GM21360 (cell line): ENCODE measurements at regions not wholly inside any gene's neighbourhood (a gene's known extent, or its start where the extent isn't known, plus 50 kb on each side); places are given as distances from the start of the nearest gene placed in this dataset.
"Not testable (repeated sequence)": the region's sequence is repeated elsewhere in the genome, so short reads cannot be mapped to it uniquely, and the experiment has no call there.

Experiments
- ATAC-seq: cut with Tn5 transposase; IDR thresholded peaks from one replicate; pipeline ENCODE4 v1.9.1; 2021; ENCODE audit warnings: mild to moderate bottlenecking, moderate library complexity; ENCODE audit not compliant: unreplicated experiment

DNA sequence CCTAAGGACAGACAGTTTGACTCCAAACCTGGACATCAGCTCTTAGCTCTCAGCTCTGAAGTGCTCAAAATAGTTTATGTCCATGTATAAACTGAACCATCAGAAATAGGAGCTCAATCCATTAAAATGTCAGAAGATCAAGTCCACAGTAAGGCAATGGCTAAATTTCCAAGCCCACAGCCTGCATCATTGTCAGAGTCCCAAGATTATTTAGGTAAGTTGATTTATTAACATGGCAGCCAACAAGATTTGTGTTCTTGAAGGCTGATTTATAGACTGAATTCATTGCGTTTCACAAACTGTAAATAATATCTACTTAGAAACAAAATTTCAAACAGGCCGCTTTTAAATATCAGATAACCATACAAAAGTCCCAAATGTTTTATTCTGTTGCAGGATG is 286.5 kb upstream of the ADGRL3 start:
- ATAC-seq, result no peak

DNA sequence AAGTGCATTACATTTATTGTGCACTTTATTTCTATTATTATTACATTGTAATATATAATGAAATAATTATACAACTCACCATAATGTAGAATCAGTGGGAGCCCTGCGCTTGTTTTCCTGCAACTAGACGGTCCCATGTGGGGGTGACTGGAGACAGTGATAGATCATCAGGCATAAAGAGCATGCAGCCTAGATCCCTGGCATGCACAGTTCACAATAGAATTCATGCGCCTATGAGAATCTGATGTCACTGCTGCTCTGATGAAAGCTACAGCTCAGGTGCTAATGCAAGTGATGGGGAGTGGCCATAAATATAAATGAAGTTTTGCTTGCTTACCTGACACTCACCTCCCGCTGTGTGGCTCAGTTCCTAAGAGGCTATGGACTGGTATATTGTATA is 278.4 kb upstream of the ADGRL3 start:
- not testable (repeated sequence) for ATAC-seq

DNA sequence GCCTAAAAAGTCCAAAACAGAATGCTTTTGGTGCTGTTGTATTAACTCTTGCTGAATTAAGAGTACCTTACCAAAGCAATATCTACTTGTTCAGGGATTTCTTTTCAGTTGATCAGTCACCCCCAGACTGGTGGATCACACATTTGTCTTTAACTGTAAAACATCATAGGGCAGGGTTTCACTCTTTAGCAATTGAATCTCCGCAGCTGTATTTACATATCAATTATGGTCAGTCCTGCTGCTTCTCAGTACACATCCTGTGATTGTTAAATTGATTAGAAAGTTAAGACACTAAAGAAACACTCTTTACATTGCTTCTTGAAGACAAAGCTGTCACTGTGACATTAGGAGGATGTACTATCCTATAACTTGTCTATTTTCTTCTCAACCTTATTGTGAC is 277.1 kb upstream of the ADGRL3 start:
- ATAC-seq, result no peak

DNA sequence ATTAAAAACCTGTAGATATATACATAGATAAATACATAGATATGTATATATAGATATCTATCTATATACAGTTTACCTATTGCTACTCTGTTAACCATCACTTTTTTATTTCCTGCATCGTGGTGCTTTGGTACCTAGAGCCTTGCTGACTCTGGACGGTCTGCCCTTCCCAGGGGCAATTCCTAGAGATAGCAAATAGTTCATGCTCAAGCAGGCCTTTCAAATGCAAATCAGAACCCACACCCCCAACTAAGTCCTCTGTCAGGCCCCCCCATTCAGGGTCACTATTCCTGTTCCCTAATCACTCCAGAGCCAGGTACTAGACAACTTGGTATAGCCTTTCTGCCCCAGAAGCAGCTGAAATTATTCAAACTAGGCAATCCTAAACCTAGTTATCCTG is 273.5 kb upstream of the ADGRL3 start:
- ATAC-seq, result no peak

DNA sequence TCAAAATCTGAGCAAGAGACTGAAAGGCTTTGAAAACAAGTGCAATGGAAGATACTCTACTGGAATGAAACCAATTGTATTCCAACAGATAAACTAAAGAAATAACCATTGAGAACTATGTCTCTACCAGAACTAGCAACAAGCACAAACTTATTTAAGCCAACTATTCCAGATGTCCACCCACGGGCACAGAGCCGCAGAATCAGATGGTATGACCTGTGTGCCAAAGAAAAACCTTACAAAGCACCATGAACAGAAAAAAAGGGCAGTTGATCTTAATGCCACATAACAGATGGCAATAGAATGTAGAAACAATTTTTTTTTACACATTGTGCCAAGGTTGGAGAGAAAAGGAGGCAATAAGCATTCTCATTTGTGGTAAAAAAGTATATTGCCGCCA is 269.3 kb upstream of the ADGRL3 start:
- no peak for ATAC-seq

DNA sequence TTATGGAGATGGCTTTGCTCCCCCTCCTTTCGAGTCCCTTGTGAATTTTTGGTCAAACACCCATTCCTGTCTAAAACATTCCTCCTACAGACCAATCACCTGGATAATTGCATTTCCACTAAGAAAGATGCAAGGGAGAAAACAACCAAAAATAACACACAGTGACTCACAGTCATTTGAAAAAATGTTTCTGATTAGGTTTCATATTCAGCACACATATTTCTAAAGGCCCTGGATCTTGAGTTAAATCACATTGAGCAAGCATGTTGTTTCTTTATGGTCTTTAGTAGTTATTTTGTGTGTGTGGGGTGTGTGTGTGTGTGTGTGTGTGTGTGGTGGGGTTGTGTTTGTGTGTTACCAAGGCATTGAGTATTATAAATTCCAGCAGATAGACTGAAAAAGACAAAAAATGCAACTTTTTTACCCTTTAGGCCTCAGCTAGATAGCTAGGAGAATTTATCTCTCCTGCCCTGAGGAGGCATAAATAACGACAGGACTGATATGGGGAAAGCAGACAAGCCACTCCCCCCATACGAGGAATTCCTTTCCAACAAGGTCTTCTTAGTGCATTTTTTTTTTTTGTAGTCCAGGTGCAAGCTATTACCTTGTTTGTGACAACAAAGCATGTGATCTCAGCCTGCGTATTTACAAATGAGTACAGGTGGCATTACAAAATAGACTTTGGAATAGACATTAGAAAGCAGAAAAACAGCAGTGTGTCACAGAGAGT is 265.4 kb upstream of the ADGRL3 start:
- ATAC-seq, result no peak

DNA sequence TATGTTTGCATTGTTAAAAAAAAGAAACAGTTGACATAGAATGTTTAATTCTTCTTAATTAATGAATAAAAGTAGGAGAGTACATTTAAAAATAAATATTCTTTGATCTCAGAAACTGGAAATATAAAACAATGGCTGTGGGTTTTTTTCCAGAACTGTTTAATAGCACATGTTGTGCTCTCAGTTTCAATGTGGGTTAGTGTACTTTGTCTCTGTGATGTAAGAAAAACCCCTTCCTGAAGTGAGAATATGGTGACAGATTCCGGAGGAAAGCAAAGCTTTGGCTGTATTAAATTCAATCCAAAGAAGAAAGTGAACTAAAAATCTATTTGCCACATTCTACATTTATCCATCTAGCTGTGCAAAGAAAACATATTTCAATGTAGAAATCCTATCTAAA is 261.9 kb upstream of the ADGRL3 start:
- no peak for ATAC-seq

DNA sequence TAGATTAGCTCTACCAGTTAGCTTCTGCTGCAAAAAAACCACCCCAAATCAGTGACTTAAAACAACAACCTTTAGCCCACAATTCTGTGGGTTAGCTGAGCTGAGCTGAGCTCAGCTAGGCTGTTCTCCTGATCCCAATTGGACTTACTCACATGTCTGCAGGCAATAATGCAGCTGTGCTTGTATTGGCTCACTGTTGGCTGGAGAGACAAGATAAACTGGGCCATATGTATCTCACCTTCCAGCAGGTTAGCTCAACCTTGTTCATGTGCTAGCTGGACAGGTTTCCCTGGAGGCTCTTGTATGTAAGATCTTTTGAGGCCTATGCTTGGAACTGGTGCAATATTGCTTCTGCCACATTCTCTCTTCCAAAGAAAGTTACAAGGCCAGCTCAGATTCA is 261.5 kb upstream of the ADGRL3 start:
- no peak for ATAC-seq

DNA sequence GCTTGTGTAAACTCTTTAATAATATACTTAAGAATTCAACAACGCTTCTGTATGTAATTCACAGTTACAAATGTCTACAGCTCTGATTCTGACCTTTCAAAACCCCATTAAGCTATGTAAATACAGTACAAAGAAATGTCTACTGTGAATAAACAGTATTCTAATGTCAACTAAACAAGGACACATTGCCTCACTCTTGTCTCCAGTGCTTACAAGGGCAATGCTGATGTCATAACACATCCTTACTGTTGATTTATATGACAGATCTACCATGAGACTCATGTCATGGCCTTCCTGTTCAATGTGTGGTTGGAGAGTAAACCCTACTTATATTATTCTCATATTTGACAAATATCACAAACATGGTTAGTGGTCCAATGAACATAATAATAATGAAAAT is 256.1 kb upstream of the ADGRL3 start:
- no peak for ATAC-seq

DNA sequence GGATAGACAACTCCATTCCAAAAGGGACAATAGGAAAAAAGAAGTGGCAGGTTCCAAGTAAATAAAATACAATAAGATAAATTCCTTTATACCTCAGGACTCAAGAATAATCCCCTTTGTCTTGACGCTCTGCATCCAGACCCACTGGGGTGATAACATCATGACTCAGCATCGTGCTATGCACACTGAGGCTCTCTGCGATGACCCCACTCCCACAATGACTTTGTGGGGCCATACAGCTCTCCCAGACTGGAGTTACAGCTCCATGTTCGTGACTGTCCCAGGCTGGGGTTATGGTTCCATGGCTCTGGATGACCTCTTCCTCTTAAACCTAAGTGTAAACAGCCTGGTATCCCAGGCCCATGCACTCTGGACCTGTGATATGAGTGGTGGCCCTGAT is 254.5 kb upstream of the ADGRL3 start:
- ATAC-seq, result no peak

DNA sequence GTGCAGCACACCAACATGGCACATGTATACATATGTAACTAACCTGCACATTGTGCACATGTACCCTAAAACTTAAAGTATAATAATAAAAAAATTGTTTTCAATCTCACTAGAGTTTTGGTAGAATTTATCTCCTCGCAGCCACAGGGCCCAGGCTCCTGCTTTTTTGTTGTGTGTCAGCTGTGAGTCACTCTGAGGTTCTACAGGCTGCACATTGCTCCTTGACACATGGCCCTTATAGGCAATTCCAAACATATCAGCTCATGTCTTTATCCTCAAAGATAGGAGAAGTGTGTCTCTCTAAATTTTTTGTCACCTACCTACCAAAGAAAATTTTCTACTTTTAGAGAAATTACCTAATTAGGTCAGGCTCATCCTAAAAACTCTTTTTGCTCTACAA is 252.1 kb upstream of the ADGRL3 start:
- no peak for ATAC-seq

DNA sequence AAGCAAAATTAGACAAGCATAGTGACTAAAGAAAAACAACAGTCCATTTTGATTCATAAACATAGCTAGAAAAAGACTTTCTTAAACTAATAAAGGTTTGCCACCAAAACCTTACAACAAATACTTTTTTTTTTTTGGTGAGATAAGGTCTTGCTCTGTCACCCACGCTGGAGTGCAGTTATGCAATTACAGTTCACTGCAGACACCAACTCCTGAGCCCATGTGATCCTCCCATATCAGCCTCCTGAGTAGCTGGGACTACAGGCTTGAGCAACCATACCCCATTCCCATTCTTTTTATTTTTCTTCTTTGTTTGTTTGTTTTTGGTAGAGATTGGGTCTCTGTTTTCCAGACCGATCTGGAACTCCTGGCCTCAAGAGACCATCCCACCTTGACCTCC is 247.2 kb upstream of the ADGRL3 start:
- ATAC-seq, result no peak

DNA sequence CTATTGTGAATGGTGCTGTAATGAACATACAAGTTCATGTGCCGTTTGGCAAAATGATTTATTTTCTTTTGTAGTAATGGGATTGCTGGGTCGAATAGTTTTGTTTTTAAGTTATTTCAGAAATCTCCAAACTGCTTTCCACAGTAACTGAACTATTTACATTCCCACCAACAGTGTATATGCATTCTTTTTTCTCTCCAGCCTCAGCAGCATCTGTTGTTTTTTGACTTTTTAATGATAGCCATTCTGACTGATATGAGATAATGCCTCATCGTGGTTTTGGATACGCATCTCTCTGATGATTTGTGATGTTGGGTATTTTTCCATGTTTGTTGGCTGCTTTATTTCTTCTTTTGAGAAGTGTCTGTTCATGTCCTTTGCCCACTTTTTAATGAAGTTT is 246.3 kb upstream of the ADGRL3 start:
- ATAC-seq, result no peak

DNA sequence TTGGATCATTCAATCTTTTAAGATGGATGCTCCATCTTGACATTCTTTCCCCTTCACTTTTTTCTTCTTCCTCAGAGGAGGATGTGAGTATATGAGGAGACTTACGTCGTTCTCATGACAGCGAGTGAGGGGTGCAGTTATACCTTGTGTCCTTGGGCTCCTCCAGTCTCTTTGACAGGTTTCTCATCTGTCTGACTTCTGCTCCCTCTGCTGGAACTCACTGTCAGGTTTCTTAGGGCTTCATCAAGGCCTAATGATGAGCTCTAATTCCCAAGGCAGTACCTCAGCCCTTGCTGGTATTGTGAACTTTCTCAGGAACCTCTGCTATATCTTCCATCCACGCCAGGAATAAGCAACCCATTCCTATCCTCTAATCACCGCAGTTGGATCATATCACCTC is 237.8 kb upstream of the ADGRL3 start:
- no peak for ATAC-seq

DNA sequence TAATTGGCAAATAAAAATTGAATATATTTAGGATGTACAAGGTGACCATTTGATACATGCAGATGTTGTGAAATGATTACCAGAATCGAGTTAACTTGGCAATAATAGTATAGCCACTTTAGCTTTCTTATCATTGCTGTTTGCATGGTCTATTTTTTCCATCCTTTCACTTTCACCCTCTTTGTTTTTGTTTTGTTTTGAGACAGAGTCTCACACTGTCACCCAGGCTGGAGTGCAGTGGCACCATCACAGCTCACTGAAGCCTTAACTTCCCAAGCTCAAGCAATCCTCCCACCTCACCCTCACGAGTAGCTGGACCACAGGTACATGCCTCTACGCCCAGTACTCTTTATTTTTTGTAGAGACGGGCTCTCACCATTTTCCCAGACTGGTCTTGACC is 218.6 kb upstream of the ADGRL3 start:
- no peak for ATAC-seq

DNA sequence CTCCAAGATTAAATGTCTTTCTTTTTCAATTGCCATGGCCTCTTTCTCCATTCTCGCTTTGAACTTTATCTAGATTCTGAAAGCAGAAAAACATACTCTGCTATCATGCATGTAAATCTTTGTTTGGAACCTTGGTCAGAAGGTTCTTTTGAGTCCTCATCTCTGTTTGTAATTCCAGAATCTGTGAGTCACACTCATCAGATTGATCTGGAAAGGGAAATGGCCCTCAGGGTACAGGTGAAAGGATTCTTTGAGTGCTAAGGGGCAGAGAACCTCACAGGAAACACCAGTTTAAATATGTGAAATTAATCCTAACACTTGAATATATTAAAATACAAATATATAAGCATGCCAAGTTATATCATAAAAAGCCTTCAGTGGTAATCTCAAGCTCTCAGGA is 211.0 kb upstream of the ADGRL3 start:
- no peak for ATAC-seq

DNA sequence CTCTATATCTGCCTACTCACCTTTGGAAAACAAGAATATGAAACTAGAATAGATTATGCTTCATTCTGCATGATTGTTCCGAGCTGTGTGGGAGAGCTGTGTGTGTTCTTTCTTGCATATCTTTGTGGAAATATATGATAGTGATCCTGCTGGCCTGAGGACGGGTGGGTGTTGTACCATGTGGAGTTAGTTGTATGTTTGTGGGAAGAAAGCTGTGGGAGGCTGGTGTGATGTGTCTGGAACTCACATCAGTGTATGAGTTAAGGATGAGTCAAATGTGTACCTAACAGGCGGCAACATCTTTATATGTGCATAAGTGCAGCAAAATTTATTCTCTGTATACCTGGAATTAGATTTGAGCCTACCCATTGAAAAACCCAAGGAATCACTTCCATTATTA is 208.1 kb upstream of the ADGRL3 start:
- no peak for ATAC-seq

DNA sequence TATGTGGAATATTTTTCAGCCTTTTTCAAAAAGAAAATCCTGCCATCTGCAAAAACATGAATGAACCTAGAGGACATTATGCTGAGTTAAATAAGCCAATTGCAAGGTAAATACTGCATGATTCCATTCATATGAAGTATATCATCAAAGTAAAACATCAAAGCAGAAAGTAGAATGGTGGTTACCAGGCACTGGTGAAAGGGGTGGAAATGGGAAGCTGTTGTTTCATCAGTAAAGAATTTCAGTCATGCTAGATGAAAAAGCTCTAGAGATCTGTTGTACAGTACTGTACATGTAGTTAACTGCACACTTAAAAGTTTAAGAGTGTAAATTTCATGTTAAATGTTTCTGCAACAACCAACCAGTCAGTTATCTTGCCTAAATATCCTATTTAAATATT is 196.8 kb upstream of the ADGRL3 start:
- no peak for ATAC-seq

DNA sequence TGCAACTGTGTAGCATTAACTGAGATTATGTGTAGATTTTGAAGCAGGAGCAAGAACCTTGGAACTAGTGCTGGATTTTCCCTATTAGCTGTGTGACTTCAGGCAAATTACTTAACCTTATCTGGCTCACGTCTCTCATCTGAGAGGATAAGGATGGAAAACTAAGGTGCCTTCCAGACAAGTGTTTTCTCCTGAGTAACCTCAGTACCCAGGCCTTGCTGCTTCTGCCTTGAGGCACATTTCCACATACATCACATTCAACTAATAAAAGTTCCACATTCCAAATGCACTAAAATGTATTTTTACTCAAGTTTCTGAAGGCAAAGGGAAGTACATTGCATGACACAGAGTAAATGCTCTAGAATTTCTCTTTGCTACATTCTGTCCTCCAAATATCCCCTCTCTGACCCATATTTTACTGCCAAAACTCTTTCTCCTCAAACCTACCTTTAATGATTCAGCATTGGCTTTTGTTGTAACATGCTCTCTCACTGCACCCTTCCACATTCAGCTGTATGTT is 195.4 kb upstream of the ADGRL3 start:
- no peak for ATAC-seq

DNA sequence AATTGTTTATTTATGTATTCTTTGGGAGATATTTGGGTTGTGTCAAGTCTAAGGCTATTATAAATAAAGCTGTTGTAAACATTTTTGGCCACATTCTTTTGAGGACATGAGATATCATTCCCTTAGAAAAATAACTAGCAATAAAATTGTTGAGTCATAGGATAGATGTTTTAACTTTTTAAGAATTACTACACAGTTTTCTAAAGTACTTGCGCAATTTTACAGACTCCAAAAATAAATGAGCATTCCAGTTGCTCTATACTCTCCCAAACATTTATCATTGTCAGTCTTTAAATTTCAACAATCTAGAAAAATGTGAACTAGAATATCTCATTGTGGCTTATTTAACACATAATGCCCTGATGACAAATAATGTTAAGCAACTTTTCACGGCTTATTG is 189.1 kb upstream of the ADGRL3 start:
- ATAC-seq, result no peak

DNA sequence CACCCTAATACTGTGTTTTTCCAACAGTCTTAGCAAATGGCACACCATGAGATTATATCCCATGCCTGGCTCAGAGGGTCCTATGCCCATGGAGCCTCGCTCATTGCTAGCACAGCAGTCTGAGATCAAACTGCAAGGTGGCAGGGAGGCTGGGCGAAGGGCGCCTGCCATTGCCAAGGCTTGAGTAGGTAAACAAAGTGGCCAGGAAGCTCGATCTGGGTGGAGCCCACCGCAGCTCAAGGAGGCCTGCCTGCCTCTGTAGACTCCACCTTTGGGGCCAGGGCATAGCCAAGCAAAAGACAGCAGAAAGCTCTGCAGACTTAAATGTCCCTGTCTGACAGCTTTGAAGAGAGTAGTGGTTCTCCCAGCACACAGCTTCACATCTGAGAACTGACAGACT is 188.2 kb upstream of the ADGRL3 start:
- not testable (repeated sequence) for ATAC-seq

DNA sequence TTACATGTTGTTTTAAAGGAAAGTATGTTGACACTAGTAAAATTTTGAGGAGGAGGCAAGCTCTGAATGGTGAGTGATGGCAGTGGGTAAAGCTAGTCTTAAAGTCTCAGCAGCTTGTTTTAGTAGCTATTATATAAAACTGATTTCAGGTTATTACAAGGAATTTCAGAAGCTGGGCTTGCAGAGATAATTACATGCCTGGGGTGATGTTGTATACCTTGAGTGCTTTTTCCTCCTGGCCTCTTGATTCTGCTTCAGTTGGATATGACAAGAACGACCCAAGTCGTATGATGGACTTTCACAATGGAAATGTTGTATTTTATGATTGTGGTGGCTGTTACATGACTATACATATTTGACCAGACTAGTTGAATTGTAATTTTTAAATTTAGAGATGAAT is 175.5 kb upstream of the ADGRL3 start:
- no peak for ATAC-seq

DNA sequence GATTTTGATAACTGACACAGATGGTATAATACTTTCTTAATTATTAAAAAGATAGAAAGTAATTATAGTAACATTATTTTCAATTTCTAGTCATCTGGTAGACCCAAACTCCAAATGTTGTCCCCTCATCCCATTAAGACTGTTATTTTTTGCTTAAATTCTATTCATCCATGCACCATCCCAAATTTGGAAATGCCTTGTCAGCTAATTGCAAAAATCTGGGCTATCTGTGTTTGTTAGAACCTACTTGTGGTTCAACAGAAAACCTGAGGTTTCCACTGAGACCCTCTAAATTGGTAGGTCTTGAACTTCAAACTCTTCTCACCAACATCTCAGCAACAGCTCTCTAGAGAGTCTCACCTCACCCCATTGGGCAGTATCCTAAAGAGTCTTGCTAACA is 172.2 kb upstream of the ADGRL3 start:
- ATAC-seq, result no peak
